NCI-H2196 (cell line): ENCODE measurements at regions not wholly inside any gene's neighbourhood (a gene's known extent, or its start where the extent isn't known, plus 50 kb on each side); places are given as distances from the start of the nearest gene placed in this dataset.

Experiments
- DNase-seq: peaks from one replicate; lab custom pipeline; 2025; ENCODE audit not compliant: unreplicated experiment; lab: John Stamatoyannopoulos, UW

DNA sequence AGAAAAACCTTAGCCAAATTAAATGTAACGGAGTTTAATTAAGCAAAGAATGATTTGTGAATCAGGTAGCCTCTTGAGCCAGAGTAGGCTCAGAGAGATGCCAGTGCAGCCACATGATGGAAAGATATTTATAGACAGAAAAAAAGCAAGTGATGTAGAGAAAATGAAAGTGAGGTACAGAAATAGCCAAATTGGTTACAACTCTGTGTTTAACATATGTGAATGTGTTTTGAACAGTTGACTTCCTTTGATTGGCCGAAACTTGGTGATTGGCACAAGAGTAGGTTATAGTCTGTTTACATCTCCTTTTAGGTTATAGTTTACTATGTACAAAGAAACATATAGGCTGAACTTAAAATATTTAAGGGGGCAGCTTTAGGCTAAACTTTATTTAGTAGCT is 459.9 kb upstream of the BOD1L1 start:
- no peak for DNase-seq

DNA sequence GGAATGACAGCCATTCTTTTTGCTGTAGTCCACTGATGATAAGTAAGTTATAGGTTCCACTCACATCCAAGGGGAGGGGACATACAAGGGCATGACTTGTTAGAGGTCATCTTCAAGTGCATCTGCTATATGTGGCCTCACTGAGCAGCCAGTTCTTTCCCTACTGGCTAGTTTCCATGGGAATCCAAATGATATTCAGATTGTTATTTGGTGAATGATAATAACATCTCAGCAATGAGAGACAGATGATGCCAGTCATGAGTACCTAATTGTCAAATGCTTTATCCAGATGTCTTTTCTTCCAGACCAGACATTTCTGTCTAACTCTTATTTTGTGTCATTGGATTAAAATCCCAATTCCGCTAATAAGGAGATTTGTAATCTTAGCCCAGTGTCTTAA is 460.4 kb upstream of the BOD1L1 start:
- no peak for DNase-seq

DNA sequence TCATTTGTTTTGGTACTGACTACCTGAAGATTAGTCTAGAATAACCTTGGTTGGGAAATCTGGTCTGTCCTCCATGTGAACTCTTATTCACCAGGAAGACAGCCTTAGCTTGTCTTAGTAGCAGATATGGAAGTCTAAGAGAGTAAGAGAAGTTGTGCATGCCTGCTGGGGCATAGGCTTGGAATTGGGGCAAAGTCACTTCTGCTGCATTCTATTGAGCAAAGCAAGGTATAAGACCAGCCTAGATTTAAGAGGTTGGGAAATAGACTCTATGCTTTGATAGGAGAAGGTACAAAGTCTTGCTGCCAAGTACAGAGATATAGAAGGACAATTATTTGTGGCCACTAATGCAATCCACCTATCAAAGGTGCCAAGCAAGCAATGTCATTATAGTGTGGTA is 464.0 kb upstream of the BOD1L1 start:
- DNase-seq: no peak

DNA sequence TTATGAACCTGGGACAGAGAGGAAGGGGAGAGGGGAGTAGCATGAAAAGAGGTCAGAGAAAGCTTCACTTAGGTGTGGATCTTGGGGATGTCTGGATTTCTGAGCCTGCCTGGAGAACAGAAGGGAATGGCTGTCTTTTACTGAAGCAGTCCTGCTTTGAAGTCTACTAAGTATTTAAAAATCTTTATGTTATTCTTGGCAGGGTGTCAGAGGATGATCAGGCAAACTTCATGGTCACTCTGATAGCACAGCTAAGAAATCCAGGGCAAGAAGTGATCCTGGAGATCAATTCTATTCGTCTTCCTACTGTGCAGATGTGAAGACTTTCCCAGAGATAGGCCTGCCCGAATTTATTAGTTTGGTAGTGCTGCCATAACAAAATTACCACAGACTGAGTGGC is 464.4 kb upstream of the BOD1L1 start:
- no peak for DNase-seq

DNA sequence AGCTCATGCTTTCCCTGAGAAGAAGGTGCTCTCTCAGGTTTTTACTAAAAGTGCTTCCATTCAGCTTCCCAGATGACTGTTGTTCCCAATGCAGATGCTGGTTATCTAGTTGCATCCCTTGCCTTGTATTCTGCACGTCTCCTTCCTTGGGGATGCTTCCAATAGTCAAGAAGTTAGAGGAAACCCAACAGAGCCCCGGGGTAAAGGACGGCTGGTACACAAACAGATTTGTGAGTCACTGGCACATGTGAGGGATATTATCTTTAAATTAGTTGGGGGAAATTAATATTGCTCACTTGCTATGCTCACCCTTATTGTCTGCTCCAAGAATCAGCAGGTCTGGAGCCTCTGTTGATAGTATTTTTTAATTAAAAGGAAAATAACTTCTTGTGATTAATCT is 465.2 kb upstream of the BOD1L1 start:
- no peak for DNase-seq

DNA sequence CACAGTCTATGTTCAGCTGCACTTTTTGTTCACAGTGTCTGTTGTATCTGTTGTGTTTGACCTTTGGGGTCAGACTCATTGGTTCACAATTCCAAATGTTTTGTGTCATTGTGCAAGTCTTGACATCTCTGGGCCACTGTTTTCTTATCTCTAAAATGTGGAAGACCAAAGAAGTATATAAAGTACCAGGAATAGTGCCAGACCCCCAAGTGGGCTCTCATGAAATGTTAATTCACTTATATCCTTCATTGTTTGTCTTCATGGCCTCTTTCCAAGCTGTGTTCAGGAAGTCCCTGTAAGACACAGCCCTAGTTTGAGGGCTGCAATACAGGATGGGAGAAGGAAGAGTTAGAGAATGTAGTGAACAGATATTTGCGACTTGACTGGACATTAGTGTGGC is 468.3 kb upstream of the BOD1L1 start:
- no peak for DNase-seq

DNA sequence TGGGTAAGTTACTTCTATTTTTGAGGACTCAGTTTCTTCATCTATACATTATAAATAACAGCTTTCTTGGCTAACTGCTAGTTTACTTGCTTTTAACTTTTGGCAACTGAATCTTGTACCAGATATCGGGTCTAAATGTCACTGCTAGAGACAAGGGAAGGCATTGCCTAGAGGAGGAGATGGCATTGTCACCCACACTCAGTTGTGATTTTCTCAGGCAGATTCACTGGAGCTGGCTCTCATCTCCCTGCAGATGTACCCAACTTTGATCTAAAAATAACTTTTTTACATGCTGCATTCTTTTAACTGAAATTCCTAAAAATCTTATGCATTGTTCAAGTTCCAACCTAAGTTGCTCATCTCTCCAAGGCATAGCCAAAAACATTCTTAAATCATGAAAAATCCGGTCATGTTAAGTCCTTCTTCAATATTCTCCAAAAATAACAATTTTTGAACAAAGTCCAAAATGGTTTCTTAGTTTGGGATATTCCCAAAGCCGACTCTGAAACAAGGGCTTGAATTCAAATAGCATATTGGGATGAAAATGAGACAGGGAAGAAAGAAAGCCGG is 469.0 kb upstream of the BOD1L1 start:
- DNase-seq: no peak

DNA sequence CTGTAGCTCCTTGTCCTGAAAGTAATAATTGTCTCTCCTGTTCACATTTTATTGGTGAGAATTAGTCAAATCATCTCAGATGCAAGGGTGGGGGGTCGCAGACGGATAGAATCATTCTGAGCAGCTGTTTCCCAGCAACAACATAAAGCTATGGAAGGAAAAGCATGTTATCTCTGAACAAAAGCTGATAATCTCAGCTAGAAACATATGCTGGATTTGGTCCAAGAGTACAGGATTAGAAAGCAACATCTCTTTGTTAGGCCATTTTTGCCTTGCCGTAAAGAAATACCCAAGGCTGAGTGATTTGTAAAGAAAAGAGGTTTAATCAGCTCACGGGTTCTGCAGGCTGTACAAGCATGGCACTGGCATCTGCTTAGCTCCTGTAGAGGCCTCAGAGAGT is 472.8 kb upstream of the BOD1L1 start:
- DNase-seq: no peak

DNA sequence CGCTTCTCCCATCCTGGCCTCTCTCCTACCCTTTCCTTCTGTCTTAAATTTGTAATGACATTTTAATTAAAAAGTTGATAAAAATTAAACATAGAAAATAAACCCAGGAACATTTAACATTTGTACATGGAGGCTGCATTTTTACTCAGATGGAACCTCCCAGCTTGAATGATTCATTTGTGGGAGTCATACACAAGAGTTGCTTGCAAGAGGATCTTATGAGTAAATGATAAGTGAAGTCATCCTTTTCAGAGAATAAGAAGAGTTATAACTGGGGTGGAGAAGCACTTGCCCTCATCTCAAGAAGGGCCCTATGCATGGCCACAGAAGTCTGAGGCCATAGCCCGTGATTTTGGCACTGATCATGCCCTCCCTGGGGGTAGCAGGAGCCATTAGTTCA is 482.9 kb upstream of the BOD1L1 start:
- no peak for DNase-seq

DNA sequence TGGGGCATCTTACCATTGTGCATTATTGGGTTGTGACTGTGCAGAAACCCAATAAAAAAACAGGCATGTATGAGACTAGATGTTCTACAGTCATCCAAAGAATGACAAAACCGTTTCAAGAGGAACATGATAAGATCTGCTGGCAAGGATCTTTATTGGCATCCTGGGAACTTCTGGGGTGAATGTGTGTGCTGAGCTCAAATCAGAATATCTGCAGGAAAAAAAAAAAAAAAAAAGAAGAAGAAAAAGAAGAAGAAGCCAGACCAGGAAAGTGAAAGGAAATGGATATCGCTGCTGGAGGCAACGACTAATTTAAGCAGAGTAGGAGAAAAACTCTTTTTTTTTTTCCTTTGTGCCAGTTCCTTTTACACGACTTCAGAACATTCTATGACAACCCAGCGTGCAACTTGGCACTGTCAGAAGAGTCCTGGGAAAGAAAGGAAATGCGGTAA is 484.2 kb upstream of the BOD1L1 start:
- no peak for DNase-seq

DNA sequence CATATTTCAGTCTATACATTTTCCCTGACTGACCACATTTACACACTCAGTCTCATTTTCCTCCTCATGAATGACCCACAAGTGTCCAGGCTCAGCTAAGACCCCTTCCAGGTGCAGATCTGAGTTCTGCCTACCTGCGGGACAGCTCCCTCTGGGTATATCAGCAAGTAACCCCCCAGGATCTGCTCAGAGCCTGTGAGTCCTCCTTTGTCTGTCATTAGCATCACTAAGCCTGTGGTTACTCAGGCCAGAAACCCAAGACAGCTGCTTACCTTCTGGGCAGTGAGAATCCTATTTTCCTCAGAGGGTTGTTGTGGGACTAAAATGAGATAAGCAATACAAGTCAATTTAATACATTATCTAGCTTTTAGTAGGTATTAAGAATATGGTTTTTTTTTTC is 487.6 kb upstream of the BOD1L1 start:
- no peak for DNase-seq

DNA sequence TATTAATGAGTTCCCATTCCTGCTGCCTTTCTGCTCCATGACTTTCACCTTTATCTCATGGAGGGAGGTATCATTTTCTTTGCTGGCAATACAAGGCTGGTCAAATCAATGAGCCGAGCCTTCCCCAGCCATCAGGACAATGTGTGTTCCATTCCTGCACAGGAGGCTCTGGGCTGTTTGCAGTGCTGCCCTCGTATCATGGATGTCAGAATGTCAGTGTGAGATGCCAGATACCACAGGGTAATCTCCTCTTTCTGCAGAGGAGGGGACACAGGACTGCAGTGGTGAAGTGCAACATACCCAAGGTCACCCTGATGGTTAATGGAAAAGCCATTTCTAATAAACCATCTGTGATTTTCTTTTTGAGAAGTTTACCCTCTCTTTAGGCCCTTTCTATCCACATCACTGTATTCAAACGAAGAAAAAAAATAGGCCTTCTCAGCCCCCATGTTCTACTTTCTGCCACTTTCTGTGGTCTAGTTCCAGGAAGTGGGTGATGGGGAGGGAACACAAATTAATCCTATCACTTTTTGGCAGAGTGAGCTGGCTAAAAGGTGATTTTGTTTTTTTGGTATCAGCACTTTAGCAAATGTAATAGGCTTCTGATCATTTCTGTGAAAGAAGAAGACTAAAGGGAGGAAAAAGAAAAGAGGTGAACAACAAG is 490.2 kb upstream of the BOD1L1 start:
- DNase-seq: no peak

DNA sequence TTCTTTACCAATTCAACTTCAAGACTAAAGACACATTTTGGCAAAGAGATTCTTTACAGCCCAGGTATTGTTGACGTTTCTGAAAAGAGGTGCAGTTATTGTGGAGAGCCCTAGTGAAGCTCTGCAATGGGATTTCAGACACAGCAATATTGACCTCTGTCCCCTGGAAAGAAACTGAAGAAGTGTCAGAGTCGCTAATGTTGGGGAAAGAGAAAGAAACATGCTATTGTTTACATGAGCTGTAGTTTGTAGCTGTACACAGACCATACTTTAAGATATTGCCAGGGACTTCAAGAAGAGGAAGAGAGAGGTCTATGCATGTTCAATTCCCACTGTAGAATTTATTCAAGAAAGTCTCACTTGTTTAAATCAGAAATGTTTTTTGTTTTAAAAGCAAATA is 497.3 kb upstream of the BOD1L1 start:
- no peak for DNase-seq

DNA sequence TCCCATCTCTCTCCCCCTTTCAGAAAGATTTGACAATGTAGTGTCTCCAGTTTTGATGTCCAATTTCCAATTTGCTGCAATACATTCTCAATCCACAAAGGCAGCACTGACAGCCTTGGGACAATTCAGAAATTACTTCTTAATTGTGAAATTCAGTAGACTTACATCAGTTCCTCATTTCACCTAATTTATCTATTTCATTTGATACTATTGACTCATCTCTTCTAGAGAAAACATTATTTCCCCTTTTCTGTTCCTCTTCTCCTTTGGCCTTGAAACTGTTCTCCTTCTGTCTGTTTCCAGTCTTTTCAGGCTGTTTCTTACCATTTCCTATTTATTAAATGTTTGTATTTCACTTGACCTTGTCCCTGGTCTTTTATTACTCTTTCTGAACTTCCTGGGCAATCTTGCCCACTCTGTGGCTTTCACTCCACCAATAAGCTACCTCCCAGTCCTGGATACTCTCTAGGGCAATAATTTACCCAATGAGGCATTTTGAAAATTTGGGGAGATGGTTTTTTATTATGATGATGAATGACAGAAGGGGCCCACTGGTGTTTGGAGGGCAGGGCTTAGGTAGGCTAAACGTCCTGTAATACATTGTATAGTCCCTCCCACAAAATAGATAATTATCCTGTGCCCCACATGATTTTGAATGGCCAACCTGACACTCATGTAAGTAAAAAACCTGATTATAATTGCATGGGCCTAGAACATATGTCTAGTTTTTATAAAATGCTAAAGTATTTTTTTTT is 498.0 kb upstream of the BOD1L1 start:
- no peak for DNase-seq

DNA sequence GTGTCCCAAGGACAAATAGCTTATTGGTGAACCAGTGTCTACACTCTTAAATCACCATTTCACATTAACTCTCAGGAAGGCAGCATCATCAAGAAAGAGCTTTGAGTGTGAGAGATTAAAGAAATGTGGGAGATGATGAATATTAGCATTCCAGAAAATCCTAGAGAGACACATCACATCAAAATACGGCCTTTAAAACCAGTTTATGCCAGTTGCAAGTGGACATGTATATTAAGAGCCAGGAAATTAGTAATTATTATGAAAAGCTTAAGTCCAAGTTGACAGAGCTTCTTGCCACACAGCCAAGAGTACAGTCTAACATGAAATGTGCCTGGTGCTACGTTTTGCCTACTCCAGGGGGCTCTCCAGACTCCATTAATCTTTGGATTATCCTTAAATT is 503.0 kb upstream of the BOD1L1 start:
- DNase-seq: no peak

DNA sequence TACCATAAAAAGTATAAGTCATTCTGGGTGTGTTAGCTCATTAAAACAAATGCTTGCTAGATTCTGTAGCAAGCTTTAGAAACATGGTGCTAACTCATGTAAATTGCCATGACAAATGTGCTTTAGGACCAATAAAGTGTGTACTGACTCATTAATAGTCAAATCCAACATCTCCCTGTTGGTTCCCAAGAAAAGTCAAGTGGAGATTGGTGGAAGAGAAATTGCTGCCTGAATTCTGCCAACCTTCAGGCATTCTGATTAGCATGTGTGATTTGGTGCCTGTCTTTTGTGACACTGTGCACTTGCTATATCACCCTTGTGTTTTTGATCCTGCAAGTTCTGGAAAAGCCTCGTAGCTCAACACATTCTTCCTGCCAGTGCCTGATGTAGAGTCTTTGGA is 503.8 kb upstream of the BOD1L1 start:
- no peak for DNase-seq

DNA sequence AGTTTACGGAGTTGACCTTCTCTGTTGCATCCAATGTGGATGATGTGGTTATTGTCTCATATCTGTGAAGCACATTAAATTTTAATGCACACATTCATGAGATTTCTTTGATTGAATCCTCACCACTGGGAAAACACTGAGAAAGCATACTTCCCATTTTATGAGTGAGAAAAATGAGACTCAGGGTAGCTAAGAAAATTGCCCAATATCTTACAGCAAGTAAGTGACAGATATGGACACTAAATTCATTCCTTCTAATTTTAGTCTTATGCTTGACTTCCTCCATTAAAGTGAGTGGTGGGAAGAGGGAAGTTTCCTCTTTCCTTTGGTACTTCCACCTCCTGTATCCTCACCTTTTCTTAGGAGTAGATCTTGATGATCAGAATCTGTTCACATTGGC is 504.8 kb upstream of the BOD1L1 start:
- no peak for DNase-seq

DNA sequence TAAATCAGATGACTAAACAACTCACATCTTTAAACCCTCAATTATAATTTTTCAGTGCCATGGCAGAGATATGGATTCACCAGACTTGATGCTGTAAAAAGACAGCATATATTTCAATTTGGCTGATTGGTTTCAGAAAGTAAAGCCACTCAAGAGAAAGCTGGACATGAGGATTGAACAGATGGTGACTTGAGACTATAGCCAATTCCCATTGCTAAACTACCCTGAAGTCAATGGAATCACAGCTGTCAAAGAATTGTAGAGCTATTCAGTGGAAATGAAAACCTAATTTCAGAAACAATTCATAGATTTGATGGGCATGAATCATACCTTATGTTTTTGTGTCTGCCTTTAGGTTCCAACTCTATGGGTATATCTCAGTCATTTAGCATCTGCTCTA is 510.6 kb upstream of the BOD1L1 start:
- no peak for DNase-seq

DNA sequence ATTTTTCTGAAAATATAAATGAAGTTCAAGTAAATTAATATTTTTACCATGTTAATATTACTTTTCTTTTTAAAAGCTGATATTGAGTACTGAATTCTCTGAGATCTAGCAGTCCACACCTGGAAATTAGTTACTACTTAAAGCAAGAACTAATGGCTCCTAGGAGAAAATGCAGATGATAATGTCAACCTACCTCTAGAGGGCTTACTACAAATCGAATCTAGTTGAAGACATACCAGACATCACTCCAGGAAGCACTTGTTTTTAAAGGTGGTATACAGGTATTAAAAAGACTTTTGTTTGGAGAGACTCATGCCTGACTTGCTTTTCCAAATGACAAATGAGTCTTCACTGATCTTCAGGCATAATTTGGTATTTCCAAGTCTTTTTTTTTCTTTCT is 516.4 kb upstream of the BOD1L1 start:
- DNase-seq: no peak

DNA sequence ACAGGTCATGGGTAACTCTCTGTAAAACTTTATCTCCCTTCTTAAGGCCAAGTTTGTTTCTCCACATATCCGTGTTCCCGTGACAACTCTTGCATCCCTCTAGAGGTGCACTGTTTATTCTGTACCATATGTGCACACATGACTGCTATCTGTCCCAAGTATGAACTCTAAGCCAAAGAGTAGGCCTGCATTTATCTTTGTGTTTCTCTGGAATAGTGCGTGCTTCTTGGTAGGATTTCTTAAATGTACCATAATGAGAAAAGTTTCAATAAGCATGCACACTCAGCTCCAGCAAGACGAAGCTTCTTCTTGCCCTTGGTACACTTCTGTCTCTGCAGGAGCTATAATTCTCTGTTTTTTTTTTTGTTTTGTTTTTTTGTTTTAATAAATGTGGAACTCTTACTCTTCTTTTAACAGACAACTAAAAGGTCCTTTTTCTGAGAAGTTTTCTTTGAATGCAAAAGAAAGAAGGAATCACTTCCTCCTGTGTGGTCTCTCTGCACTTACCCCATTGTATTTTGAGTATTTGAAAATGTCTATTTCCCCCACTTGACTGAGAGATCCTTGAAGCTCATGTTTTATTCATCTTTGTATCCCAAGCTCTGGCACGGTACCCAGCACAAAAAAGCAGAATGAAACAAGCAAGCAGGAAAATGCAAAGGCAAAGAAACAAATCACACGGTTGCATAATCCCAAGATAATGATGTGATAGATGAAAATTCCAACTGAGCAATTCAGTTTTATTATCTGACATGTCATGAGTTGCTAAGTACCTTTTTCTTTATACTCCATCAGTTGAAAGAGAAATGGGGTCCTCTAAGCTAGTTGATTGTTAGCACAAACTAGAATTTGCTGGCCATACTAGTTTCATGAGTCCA is 521.9 kb upstream of the BOD1L1 start:
- DNase-seq: no peak

DNA sequence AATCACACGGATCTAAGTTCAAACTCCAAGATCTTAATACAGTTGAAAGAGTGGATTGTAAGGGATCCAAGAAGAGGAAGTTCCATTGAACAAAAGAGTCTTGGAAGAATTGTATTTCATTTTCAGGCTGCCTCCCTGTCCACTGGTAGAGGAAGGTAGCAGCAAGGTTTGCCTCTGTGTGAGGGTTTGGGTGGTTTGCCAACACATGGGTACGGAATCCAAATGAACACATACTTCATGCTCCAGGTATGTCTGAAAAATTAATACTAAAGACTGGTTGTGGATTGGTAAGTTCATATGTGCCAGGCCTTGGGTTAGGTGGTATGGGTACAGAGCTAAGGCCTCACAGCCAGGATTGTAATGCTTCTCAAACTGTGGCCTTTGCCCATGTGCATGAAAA is 523.6 kb upstream of the BOD1L1 start:
- DNase-seq: no peak
